ENCODE measurements at regions not wholly inside any gene's neighbourhood (a gene's known extent, or its start where the extent isn't known, plus 50 kb on each side); places are given as distances from the start of the nearest gene placed in this dataset.

DNA sequence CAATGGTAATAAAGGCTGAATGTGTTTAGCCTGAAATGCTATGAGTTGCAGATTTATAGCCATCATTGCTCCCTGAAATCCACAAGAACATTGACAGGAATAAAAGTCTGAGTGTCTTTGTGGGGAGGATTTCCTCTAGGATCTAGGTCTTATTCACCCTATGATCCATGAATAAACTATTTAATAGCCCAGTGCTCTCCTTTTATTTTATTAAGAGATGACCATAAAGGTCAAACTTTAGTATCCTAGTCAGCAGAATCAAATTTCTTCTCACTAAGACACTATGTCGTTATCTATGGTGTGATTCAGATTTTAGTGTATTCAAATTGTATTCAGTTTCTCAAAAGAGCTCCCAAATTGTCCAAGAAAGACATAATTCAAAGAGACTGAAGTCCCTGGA lies 67.8 kb upstream of the AKR1E2 start:
- TF ChIP-seq EZH2 (IDR thresholded peaks at IDR 0.05; ENCODE audit: insufficient read depth, low read length) = no peak
- TF ChIP-seq, protein P1, sequence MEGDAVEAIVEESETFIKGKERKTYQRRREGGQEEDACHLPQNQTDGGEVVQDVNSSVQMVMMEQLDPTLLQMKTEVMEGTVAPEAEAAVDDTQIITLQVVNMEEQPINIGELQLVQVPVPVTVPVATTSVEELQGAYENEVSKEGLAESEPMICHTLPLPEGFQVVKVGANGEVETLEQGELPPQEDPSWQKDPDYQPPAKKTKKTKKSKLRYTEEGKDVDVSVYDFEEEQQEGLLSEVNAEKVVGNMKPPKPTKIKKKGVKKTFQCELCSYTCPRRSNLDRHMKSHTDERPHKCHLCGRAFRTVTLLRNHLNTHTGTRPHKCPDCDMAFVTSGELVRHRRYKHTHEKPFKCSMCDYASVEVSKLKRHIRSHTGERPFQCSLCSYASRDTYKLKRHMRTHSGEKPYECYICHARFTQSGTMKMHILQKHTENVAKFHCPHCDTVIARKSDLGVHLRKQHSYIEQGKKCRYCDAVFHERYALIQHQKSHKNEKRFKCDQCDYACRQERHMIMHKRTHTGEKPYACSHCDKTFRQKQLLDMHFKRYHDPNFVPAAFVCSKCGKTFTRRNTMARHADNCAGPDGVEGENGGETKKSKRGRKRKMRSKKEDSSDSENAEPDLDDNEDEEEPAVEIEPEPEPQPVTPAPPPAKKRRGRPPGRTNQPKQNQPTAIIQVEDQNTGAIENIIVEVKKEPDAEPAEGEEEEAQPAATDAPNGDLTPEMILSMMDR (IDR thresholded peaks at IDR 0.05; ENCODE audit: insufficient read depth, low read depth, low read length) = no peak
